ENCODE measurements at regions not wholly inside any gene's neighbourhood (a gene's known extent, or its start where the extent isn't known, plus 50 kb on each side); places are given as distances from the start of the nearest gene placed in this dataset.

DNA sequence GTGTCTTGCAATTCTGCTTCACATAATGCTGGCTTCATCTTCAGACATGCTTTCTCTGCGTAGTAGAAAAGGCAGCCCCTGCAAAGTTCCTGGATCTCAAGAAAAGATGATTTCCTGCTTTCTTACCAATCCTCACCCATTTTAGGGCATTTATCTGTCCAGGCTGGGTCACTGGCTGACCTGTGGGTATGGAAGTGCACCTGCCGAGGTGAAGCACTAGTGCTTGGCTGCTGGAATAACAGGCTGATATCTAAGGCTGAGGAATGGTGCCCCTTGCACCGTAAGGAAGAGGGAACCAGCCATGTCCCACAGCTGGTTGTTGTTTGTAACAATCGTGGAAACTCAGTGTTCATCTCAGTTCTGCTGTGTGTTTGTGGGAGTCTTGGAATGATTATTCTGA, 138.0 kb upstream of the KLF6 start:
- TF ChIP-seq, protein P1, sequence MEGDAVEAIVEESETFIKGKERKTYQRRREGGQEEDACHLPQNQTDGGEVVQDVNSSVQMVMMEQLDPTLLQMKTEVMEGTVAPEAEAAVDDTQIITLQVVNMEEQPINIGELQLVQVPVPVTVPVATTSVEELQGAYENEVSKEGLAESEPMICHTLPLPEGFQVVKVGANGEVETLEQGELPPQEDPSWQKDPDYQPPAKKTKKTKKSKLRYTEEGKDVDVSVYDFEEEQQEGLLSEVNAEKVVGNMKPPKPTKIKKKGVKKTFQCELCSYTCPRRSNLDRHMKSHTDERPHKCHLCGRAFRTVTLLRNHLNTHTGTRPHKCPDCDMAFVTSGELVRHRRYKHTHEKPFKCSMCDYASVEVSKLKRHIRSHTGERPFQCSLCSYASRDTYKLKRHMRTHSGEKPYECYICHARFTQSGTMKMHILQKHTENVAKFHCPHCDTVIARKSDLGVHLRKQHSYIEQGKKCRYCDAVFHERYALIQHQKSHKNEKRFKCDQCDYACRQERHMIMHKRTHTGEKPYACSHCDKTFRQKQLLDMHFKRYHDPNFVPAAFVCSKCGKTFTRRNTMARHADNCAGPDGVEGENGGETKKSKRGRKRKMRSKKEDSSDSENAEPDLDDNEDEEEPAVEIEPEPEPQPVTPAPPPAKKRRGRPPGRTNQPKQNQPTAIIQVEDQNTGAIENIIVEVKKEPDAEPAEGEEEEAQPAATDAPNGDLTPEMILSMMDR (conservative IDR thresholded peaks at IDR 0.05; ENCODE audit: low read depth, low read length), result no peak
- TF ChIP-seq EZH2 (IDR thresholded peaks at IDR 0.05; ENCODE audit: low read length, unreplicated experiment), result no peak

All from PC-3 (cell line).